ENCODE measurements at regions not wholly inside any gene's neighbourhood (a gene's known extent, or its start where the extent isn't known, plus 50 kb on each side); places are given as distances from the start of the nearest gene placed in this dataset.

GRCh38 chr16:60031740-60032139 is 1297.6 kb upstream of the GOT2 start:
- H3K36me3 ChIP-seq (replicated peaks): no peaks in the 10 kb centered on the region
- no peak overlapping the region for H3K4me3 ChIP-seq (ENCODE audit: low read depth, low read length)
- no peak overlapping the region for H3K27ac ChIP-seq

GRCh38 chr16:60027351-60027750 is 1293.2 kb upstream of the GOT2 start:
- H3K27ac ChIP-seq: no peak overlapping the region
- no peak for TF ChIP-seq CTCF (IDR thresholded peaks at IDR 0.05; ENCODE audit: low read depth, low read length, missing control alignments)
- no peak for DNase-seq
- no peak overlapping the region for H3K4me3 ChIP-seq (ENCODE audit: low read depth, low read length)
- in situ Hi-C loops (cut with HindIII; ENCODE audit: low pct_ligation_motif_present, low sequenced_read_pairs): no loop called here
- no peaks in the 10 kb centered on the region for H3K27me3 ChIP-seq (replicated peaks)
- no peaks in the 10 kb centered on the region for H3K36me3 ChIP-seq (replicated peaks)

More at GRCh38 chr16:60031740-60032139, 1297.6 kb upstream of the GOT2 start:
- DNase-seq: no peak
- no peaks in the 10 kb centered on the region for H3K27me3 ChIP-seq (replicated peaks)
- in situ Hi-C loops (cut with HindIII; ENCODE audit: low pct_ligation_motif_present, low sequenced_read_pairs): no loop called here
- no peak for TF ChIP-seq CTCF (IDR thresholded peaks at IDR 0.05; ENCODE audit: low read depth, low read length, missing control alignments)

DNA sequence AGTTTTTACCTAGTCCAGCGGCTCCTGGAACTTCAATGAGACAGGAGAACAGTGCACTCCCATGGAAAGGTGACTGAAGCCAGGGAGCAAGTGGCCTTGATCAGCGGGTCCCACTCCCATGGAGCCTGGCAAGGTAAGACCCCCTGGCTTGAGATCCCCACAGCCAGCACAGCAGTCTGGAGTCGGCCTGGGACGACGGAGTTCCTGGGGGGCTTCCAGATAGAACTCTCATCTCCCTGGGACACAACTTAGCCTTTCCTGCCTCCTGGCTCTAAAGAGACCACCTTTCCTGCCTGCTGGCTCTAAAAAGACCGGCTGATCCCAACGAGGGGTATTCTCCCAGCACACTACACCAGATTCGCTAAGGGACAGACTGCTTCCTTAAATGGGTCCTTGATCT is 1279.0 kb upstream of the GOT2 start:
- H3K27ac ChIP-seq: no peak overlapping the region
- in situ Hi-C loops (cut with HindIII; ENCODE audit: low pct_ligation_motif_present, low sequenced_read_pairs): no loop called here
- no peak for DNase-seq
- no peak overlapping the region for H3K4me3 ChIP-seq (ENCODE audit: low read depth, low read length)
- TF ChIP-seq CTCF (IDR thresholded peaks at IDR 0.05; ENCODE audit: low read depth, low read length, missing control alignments): no peak
- no peaks in the 10 kb centered on the region for H3K27me3 ChIP-seq (replicated peaks)
- H3K36me3 ChIP-seq (replicated peaks): no peaks in the 10 kb centered on the region

DNA sequence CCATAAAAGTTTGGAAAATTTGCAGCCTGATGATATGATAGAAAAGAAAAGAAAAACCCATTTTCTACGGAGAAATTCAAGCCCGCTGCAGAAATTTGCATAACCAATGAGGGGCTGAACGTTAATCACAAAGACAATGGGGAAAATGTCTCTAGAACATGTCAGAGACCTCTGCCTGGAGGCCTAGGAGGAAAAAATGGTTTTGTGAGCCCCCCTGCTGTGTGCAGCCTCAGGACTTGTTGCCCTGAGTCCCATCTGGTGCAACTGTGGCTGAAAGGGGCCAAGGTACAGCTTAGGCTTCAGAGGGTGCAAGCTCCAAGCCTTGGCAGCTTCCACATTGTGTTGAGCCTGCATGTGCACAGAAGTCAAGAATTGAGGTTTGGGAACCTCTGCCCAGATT is 1267.4 kb upstream of the GOT2 start:
- Histone ChIP-seq H3K36me3 (replicated peaks) (no peaks in the 10 kb centered on the region), H3K27me3 (replicated peaks) (no peaks in the 10 kb centered on the region), H3K27ac (no peak overlapping the region), H3K4me3 (ENCODE audit: low read depth, low read length) (no peak overlapping the region)
- in situ Hi-C loops (cut with HindIII; ENCODE audit: low pct_ligation_motif_present, low sequenced_read_pairs): no loop called here
- TF ChIP-seq CTCF (IDR thresholded peaks at IDR 0.05; ENCODE audit: low read depth, low read length, missing control alignments): no peak
- no peak for DNase-seq

GRCh38 chr16:59997706-59998105 is 1263.6 kb upstream of the GOT2 start:
- Histone ChIP-seq H3K36me3 (replicated peaks) (no peaks in the 10 kb centered on the region), H3K27me3 (replicated peaks) (no peaks in the 10 kb centered on the region), H3K4me3 (ENCODE audit: low read depth, low read length) (no peak overlapping the region), H3K27ac (no peak overlapping the region)
- no peak for DNase-seq
- in situ Hi-C loops (cut with HindIII; ENCODE audit: low pct_ligation_motif_present, low sequenced_read_pairs): no loop called here
- no peak for TF ChIP-seq CTCF (IDR thresholded peaks at IDR 0.05; ENCODE audit: low read depth, low read length, missing control alignments)

- Histone ChIP-seq H3K4me3 (ENCODE audit: low read depth, low read length) (no peak overlapping the region), H3K36me3 (replicated peaks) (no peaks in the 10 kb centered on the region), H3K27ac (no peak overlapping the region), H3K27me3 (replicated peaks) (no peaks in the 10 kb centered on the region)
- TF ChIP-seq CTCF (IDR thresholded peaks at IDR 0.05; ENCODE audit: low read depth, low read length, missing control alignments): no peak
- DNase-seq: no peak
- in situ Hi-C loops (cut with HindIII; ENCODE audit: low pct_ligation_motif_present, low sequenced_read_pairs): no loop called here
Observed at GRCh38 chr16:59993101-59993500, 1259.0 kb upstream of the GOT2 start.
